ENCODE measurements at regions not wholly inside any gene's neighbourhood (a gene's known extent, or its start where the extent isn't known, plus 50 kb on each side); places are given as distances from the start of the nearest gene placed in this dataset.
"Not testable (repeated sequence)": the region's sequence is repeated elsewhere in the genome, so short reads cannot be mapped to it uniquely, and the experiment has no call there.

GRCh38 chr20:58033026-58033536 is 195.4 kb downstream of the ANKRD60 start:
- no peak for DNase-seq

GRCh38 chr20:58032599-58032998 is 195.9 kb downstream of the ANKRD60 start:
- no peak for DNase-seq

GRCh38 chr20:58031350-58031749 is 197.1 kb downstream of the ANKRD60 start:
- DNase-seq: not testable (repeated sequence)

GRCh38 chr20:58028123-58028522 is 200.3 kb downstream of the ANKRD60 start:
- DNase-seq: no peak

GRCh38 chr20:58026361-58026760 is 202.1 kb downstream of the ANKRD60 start:
- DNase-seq: no peak

- DNase-seq: no peak
These were observed 203.2 kb downstream of the ANKRD60 start for GRCh38 chr20:58025233-58025632.

GRCh38 chr20:58024241-58024721 is 204.2 kb downstream of the ANKRD60 start:
- DNase-seq: no peak

- no peak for DNase-seq
These were observed 204.7 kb downstream of the ANKRD60 start for GRCh38 chr20:58023781-58024180.

- no peak for DNase-seq
These were observed 205.1 kb downstream of the ANKRD60 start for GRCh38 chr20:58023346-58023745.

GRCh38 chr20:58022711-58023110 is 205.7 kb downstream of the ANKRD60 start:
- DNase-seq: no peak

- no peak for DNase-seq
These were observed 207.0 kb downstream of the ANKRD60 start for GRCh38 chr20:58021481-58021880.

GRCh38 chr20:58020656-58021454 is 207.6 kb downstream of the ANKRD60 start:
- DNase-seq: no peak

GRCh38 chr20:58019850-58020625 is 208.4 kb downstream of the ANKRD60 start:
- no peak for DNase-seq

- DNase-seq: no peak
These were observed 209.2 kb downstream of the ANKRD60 start for GRCh38 chr20:58019027-58019849.

GRCh38 chr20:58018590-58018989 is 209.9 kb downstream of the ANKRD60 start:
- DNase-seq: no peak

- no peak for DNase-seq
These were observed 210.4 kb downstream of the ANKRD60 start for GRCh38 chr20:58017970-58018530.

GRCh38 chr20:58017231-58017969 is 211.1 kb downstream of the ANKRD60 start:
- no peak for DNase-seq

- no peak for DNase-seq
These were observed 211.7 kb downstream of the ANKRD60 start for GRCh38 chr20:58016779-58017178.

- no peak for DNase-seq
These were observed 213.7 kb downstream of the ANKRD60 start for GRCh38 chr20:58014628-58015315.

- DNase-seq: no peak
These were observed 215.5 kb downstream of the ANKRD60 start for GRCh38 chr20:58012731-58013510.
